ENCODE measurements at regions not wholly inside any gene's neighbourhood (a gene's known extent, or its start where the extent isn't known, plus 50 kb on each side); places are given as distances from the start of the nearest gene placed in this dataset.

- TF ChIP-seq CTCF (optimal IDR thresholded peaks at IDR 0.05 in 1 of 3, IDR thresholded peaks at IDR 0.05 in 1 of 3, conservative IDR thresholded peaks at IDR 0.05 in 1 of 3; ENCODE audit: extremely low read depth in 1 of 3, insufficient read depth in 2 of 3, low read length in 3 of 3): no peak
- no peak for TF ChIP-seq EZH2 (IDR thresholded peaks at IDR 0.05; ENCODE audit: low read length)
These were observed 98.5 kb upstream of the MBIP start for GRCh38 chr14:36418937-36419336.

Data from keratinocyte (primary cell).